GM13976 (cell line): ENCODE measurements at regions not wholly inside any gene's neighbourhood (a gene's known extent, or its start where the extent isn't known, plus 50 kb on each side); places are given as distances from the start of the nearest gene placed in this dataset.

Experiments used
- DNase-seq: peaks from one replicate; pipeline ENCODE4 v3.0.0; 2012; ENCODE audit warnings: low spot score
- CTCF ChIP-seq: IDR thresholded peaks from 2 replicates; pipeline ENCODE4 v1.5.1; 2012; ENCODE audit warnings: borderline replicate concordance, mild to moderate bottlenecking; ENCODE audit not compliant: insufficient read depth; ENCODE audit errors: extremely low read depth, missing control alignments, control extremely low read depth
- in situ Hi-C: fragments of 300-500 bp; cut with MboI; formaldehyde crosslinking; loops from one replicate; pipeline ENCODE4 v1.12.0; 2022; ENCODE audit warnings: low sequenced_read_pairs, mixed read lengths, inconsistent platforms; ENCODE audit not compliant: unreplicated experiment

GRCh38 chr2:238595750-238596570 is 169.2 kb downstream of the ASB1 start:
- no peak for DNase-seq
- in situ Hi-C loops = no loop called here
- TF ChIP-seq CTCF = no peak

GRCh38 chr2:238596571-238597551 is 170.1 kb downstream of the ASB1 start:
- DNase-seq = no peak
- no peak for TF ChIP-seq CTCF
- in situ Hi-C loops = no loop called here

GRCh38 chr2:238597638-238598528 is 171.2 kb downstream of the ASB1 start:
- no peak for TF ChIP-seq CTCF
- no peak for DNase-seq
- in situ Hi-C loops = no loop called here

GRCh38 chr2:238598802-238599530 is 172.2 kb downstream of the ASB1 start:
- in situ Hi-C loops = no loop called here
- no peak for DNase-seq
- no peak for TF ChIP-seq CTCF

GRCh38 chr2:238599549-238600505 is 173.1 kb downstream of the ASB1 start:
- no peak for TF ChIP-seq CTCF
- in situ Hi-C loops = no loop called here
- no peak for DNase-seq
